ENCODE measurements at regions not wholly inside any gene's neighbourhood (a gene's known extent, or its start where the extent isn't known, plus 50 kb on each side); places are given as distances from the start of the nearest gene placed in this dataset.

DNA sequence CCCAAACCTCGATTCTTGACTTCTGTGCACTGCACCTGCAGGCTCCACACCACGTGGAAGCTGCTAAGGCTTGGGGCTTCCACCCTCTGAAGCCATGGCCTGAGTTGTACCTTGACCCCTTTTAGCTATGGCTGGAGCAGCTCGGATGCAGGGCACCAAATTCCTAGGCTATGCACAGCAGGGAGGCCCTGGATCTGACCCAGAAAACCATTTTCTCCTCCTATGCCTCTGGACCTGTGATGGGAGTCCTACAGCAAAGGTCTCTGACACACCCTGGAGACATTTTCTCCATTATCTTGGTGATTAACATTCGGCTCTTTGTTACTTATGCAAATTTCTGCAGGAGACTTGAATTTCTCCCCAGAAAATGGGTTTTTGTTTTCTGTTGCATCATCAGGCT is 309.2 kb upstream of the DDI1 start:
- intact Hi-C loops (cut with micrococcal nuclease; ENCODE audit: unreplicated experiment) = no loop called here
- Histone ChIP-seq H3K27me3 (replicated peaks; ENCODE audit: insufficient read depth, low read depth, low read length, poor library complexity) (no peaks in the 10 kb centered on the region), H3K36me3 (ENCODE audit: insufficient read depth, low read length, poor library complexity, severe bottlenecking) (no peaks in the 10 kb centered on the region), H3K4me3 (ENCODE audit: low read depth, low read length, poor library complexity, severe bottlenecking) (no peak overlapping the region), H3K27ac (ENCODE audit: low read depth, low read length, poor library complexity, severe bottlenecking) (no peak overlapping the region), H3K4me1 (ENCODE audit: insufficient read depth, low read length, poor library complexity, severe bottlenecking) (peaks cover 8% of the 10 kb centered on the region), H3K9me3 (ENCODE audit: low read depth, low read length, poor library complexity, severe bottlenecking) (peaks cover 11% of the 10 kb centered on the region)
- no peak for DNase-seq (ENCODE audit: low spot score)
- no TSS peak for BruUV-seq (replicated peaks)
- CTCF ChIA-PET = no interaction called here
- TF ChIP-seq EZH2 (IDR thresholded peaks at IDR 0.05; ENCODE audit: borderline replicate concordance, low read depth, low read length, poor library complexity, severe bottlenecking) = no peak
- TF ChIP-seq CTCF (conservative IDR thresholded peaks at IDR 0.05; ENCODE audit: low read depth, low read length) = no peak
- POLR2A ChIA-PET (ENCODE audit: low non-redundant PET) = no interaction called here

DNA sequence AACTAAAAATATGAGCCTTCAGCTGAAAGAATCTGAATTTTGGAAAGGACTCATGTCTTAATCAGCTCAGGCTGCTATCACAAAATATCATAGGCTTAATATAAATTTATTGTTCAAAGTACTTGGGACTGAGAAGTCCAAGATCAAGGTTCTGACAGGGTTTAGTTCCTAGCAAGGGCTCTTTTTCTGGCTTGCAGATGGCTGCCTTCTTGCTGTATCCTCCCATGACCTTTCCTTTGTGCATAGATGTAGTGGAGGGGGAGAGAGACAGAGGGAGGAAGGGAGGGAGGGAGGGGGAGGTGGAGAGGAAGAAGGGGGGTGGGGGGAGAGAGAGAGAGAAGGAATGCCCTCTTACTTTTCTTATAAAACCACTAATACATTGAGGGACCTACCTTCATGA is 306.8 kb upstream of the DDI1 start:
- BruUV-seq (replicated peaks) = no TSS peak
- Histone ChIP-seq H3K27ac (ENCODE audit: low read depth, low read length, poor library complexity, severe bottlenecking) (peak overlapping the region; percentile 41), H3K27me3 (replicated peaks; ENCODE audit: insufficient read depth, low read depth, low read length, poor library complexity) (no peaks in the 10 kb centered on the region), H3K9me3 (ENCODE audit: low read depth, low read length, poor library complexity, severe bottlenecking) (peaks cover 11% of the 10 kb centered on the region), H3K4me1 (ENCODE audit: insufficient read depth, low read length, poor library complexity, severe bottlenecking) (peaks cover 8% of the 10 kb centered on the region), H3K4me3 (ENCODE audit: low read depth, low read length, poor library complexity, severe bottlenecking) (no peak overlapping the region), H3K36me3 (ENCODE audit: insufficient read depth, low read length, poor library complexity, severe bottlenecking) (no peaks in the 10 kb centered on the region)
- no peak for TF ChIP-seq CTCF (conservative IDR thresholded peaks at IDR 0.05; ENCODE audit: low read depth, low read length)
- TF ChIP-seq EZH2 (IDR thresholded peaks at IDR 0.05; ENCODE audit: borderline replicate concordance, low read depth, low read length, poor library complexity, severe bottlenecking) = no peak
- DNase-seq (ENCODE audit: low spot score) = no peak
- ChIA-PET POLR2A (ENCODE audit: low non-redundant PET) (no interaction called here), CTCF (interaction anchor here (1.5 kb wide), 1 partner anchor 47 kb away, joined by 5 read pairs; no protein-coding TSS in a partner anchor)
- intact Hi-C loops (cut with micrococcal nuclease; ENCODE audit: unreplicated experiment) = no loop called here

DNA sequence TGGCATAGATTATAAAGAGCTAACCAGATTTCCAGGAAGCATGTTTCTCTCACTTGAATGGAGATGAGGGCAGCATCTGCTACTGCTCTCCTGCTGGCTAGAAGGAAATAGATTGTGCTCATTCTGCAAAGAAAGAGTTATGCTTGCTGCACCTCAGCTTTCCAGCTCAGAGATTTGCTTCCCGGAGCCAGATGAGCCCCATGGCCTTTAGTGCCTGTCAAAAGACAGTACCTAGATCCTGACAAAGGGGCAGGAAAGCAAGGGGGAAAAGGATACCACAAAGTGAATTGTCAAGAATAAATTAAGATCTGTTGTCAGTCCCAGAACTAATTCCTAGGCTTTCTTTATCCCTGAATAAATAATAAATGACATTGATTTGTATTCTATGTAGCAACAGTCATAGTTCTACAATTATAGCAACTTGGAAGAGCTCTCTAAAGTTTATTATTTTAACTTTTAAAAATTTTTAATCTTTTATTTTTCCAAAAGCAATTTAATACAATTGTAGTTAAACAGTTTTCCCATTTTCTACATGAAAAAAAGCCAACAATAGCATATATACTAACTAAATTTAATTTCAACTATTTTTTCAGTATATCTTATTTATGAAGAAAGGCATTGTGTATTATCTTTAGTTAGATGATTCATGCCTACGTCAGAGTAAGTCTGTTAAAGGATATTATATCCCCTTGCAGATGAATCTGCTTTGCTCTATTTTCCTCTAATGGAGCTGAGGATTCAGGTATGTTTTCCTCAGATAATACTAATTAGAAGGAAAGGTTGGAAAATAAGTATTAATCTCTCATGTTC is 306.1 kb upstream of the DDI1 start:
- no TSS peak for BruUV-seq (replicated peaks)

More for the DNA sequence above, 306.1 kb upstream of the DDI1 start:
- Histone ChIP-seq H3K9me3 (ENCODE audit: low read depth, low read length, poor library complexity, severe bottlenecking) (peaks cover 11% of the 10 kb centered on the region), H3K4me1 (ENCODE audit: insufficient read depth, low read length, poor library complexity, severe bottlenecking) (peaks cover 8% of the 10 kb centered on the region), H3K36me3 (ENCODE audit: insufficient read depth, low read length, poor library complexity, severe bottlenecking) (no peaks in the 10 kb centered on the region), H3K4me3 (ENCODE audit: low read depth, low read length, poor library complexity, severe bottlenecking) (no peak overlapping the region), H3K27me3 (replicated peaks; ENCODE audit: insufficient read depth, low read depth, low read length, poor library complexity) (no peaks in the 10 kb centered on the region), H3K27ac (ENCODE audit: low read depth, low read length, poor library complexity, severe bottlenecking) (no peak overlapping the region)
- TF ChIP-seq EZH2 (IDR thresholded peaks at IDR 0.05; ENCODE audit: borderline replicate concordance, low read depth, low read length, poor library complexity, severe bottlenecking) (no peak), CTCF (conservative IDR thresholded peaks at IDR 0.05; ENCODE audit: low read depth, low read length) (no peak)
- ChIA-PET CTCF (interaction anchor here (1.5 kb wide), 1 partner anchor 48 kb away, joined by 5 read pairs; no protein-coding TSS in a partner anchor), POLR2A (ENCODE audit: low non-redundant PET) (no interaction called here)
- DNase-seq (ENCODE audit: low spot score) = peak; percentile 61
- intact Hi-C loops (cut with micrococcal nuclease; ENCODE audit: unreplicated experiment) = no loop called here

Measured in A673 (cell line).